WI38 (cell line): ENCODE measurements at regions not wholly inside any gene's neighbourhood (a gene's known extent, or its start where the extent isn't known, plus 50 kb on each side); places are given as distances from the start of the nearest gene placed in this dataset.

Experiments
- H3K4me3 ChIP-seq: 2 replicates; pipeline ENCODE4 v1.5.1; 2011; ENCODE audit warnings: low read depth, mild to moderate bottlenecking, control low read depth, low read length
- TF ChIP-seq, protein P1 (sequence below): IDR thresholded peaks from 2 replicates; pipeline ENCODE4 v1.5.1; 2012; ENCODE audit warnings: low read depth, mild to moderate bottlenecking, control low read depth, low read length

DNA sequence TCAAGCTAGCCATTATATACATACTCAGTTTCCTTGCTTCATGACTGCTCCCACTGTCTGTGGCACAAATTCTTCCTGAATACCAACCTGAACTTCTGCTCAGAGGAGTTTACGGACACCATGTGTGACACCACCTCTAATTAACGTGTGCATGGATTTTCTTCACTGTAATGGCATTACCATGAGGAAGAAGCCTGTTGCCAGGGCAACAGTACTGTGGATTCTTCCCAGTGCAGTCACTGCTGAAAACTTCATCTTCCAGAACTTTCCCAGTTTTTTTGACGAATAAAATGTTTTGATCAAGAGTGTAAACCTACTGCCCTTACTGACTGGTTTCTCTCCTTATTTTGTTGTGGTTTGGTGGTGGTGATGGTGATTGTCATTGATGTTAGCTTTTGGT, 444.3 kb upstream of the NRSN1 start:
- TF ChIP-seq, protein P1, sequence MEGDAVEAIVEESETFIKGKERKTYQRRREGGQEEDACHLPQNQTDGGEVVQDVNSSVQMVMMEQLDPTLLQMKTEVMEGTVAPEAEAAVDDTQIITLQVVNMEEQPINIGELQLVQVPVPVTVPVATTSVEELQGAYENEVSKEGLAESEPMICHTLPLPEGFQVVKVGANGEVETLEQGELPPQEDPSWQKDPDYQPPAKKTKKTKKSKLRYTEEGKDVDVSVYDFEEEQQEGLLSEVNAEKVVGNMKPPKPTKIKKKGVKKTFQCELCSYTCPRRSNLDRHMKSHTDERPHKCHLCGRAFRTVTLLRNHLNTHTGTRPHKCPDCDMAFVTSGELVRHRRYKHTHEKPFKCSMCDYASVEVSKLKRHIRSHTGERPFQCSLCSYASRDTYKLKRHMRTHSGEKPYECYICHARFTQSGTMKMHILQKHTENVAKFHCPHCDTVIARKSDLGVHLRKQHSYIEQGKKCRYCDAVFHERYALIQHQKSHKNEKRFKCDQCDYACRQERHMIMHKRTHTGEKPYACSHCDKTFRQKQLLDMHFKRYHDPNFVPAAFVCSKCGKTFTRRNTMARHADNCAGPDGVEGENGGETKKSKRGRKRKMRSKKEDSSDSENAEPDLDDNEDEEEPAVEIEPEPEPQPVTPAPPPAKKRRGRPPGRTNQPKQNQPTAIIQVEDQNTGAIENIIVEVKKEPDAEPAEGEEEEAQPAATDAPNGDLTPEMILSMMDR, result no peak

DNA sequence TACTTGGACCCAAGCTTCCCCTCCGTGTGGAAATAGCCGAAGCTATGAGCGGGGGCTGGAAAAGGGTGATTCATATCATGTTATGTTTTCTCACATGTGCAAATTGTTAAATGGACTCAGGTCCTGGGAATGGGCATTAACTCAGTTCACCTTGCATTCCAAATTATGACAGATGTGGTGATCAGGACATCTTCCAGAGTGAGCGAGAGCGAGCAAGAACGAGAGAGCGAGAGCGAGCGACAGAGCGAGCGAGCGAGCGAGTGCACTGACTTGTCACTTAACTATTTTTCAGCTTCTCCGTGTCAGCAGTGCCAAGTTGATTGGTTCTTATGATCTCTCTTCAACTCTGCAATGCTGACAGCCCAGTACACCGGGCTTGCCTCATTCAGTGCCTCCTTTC, 437.4 kb upstream of the NRSN1 start:
- TF ChIP-seq, protein P1, result no peak
- no peak overlapping the region for H3K4me3 ChIP-seq

More for the DNA sequence above, 444.3 kb upstream of the NRSN1 start:
- no peak overlapping the region for H3K4me3 ChIP-seq

DNA sequence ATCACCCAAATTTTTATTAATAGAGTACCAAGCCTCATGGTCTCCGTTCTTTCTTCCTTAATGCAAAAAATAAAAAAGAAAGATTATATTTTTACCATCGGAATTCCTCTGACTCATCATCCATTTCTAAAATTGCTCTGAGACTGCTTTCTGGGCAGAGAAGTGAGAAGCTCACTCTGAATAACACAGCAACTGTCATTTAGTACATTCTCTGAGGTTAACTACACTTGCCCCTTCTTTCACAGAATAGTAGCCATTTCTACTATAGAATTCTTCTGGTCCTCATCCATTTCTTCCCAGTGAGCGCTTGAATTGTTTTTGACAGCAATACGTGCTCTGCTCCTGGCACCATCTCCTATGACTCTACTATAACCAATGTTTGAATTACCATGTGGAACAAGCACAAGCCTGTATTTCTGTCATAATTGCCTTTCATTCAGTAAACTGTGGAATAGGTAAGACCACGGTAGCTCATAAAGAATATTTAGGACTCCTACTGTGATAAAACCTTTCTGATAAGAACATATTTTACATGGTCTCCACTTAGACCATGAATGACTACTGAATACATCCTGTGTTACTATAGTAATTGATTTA, 435.5 kb upstream of the NRSN1 start:
- H3K4me3 ChIP-seq, result no peak overlapping the region
- TF ChIP-seq, protein P1, result no peak

DNA sequence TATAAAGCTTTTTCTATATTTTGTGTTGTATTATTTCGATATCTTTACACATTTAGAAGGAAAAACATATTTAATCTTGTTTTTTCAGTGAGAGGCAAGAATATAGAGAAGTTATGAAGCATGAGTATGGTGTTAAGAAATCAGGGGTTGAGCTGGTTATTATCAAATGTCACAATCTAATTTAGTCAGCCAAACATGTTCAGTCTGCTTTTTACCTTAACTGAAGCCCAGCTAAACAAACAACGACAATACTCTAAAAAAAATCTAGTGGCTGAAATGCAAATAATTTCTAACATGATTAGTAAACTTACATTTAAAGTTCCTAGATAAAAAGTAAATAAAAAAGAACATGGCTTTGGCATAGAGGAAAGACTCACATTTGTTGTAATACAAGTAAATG, 433.8 kb upstream of the NRSN1 start:
- no peak overlapping the region for H3K4me3 ChIP-seq
- TF ChIP-seq, protein P1, result no peak

DNA sequence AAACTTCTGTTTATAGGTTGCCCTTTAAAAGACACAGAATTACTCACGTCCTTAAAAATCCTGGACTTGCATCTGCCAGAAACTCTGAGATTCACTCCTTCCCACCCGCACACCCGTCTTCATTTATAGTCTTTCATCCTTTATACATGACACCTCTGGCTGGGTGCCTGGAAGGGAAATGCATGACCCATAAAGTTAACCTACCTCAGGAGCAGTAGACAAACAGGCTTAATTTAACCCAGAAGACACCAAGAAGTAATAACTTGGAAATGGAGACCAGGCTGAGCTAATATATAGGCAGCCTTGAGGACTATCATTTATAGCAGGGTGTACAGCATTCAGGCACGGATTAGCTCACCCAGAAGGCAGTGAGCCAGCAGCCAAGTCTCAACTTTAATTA, 429.0 kb upstream of the NRSN1 start:
- TF ChIP-seq, protein P1, result no peak
- H3K4me3 ChIP-seq, result no peak overlapping the region

DNA sequence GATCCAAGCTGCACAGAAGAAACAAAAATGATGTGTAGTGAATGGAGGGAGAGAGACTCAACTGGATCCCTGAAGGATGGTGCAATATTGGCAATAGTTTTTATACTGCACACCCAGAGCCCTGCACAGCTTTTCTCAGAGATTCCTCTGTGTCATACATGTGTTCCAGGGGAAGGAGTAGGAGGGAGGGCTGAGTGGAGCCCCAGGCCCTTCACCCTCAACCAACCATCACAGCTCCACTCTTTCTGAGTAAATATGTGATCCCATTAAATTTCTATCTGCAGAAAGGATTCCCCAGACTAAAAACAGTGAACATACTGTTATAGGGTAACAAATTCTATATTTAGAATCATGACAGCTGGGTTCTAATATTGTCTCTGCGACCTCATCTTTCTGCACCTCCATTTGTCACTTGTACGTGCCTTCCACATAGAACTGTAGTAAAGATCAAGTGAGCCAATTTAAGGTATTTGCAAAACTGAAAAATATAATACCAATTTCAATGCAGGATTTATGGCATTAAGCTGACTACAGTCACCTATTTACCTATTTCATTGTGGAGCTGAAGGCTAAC, 421.4 kb upstream of the NRSN1 start:
- TF ChIP-seq, protein P1, result no peak
- no peak overlapping the region for H3K4me3 ChIP-seq

DNA sequence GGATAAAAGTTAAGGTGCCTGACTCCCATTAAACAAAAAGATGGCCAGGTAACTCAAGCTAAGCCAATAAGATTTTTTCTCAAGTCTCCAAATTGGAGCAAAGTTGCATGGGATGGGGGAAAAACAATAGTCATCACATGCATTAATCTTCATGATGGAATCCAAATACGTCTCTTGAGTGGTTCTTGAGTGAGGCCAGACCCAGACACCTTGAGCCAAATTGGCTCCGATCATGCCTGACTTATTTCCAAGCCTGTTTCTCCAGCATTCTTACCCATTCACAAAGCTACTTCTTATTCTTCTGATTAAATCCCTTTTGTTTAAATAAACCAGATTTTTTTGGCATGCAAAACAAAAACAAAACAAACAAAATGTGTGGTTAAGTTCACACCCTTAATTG, 420.3 kb upstream of the NRSN1 start:
- TF ChIP-seq, protein P1, result no peak
- no peak overlapping the region for H3K4me3 ChIP-seq
